GM18520 (cell line): ENCODE measurements at regions not wholly inside any gene's neighbourhood (a gene's known extent, or its start where the extent isn't known, plus 50 kb on each side); places are given as distances from the start of the nearest gene placed in this dataset.

Experiments used
- ATAC-seq: cut with Tn5 transposase; IDR thresholded peaks from one replicate; pipeline ENCODE4 v1.9.1; 2021; ENCODE audit not compliant: unreplicated experiment

DNA sequence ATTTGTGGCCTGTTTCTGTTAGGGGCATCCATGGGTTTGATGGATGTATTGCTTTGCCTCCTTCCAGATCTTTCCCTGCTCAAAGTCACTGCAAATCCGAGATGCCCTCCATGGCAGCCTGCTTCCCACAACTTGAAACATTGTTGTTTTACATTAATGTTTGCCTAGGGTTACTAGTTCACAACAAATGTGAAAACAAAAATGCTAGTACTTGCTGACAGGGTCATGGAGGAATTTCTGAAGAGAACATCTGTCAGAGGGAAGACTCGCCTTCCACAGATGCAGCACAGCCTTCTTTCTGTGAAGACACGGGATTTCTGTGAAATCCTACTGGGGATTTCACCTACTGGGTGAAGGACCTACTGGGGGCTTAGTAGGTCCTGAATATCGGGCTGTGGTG lies 260.0 kb upstream of the FN1 start:
- ATAC-seq, result no peak

DNA sequence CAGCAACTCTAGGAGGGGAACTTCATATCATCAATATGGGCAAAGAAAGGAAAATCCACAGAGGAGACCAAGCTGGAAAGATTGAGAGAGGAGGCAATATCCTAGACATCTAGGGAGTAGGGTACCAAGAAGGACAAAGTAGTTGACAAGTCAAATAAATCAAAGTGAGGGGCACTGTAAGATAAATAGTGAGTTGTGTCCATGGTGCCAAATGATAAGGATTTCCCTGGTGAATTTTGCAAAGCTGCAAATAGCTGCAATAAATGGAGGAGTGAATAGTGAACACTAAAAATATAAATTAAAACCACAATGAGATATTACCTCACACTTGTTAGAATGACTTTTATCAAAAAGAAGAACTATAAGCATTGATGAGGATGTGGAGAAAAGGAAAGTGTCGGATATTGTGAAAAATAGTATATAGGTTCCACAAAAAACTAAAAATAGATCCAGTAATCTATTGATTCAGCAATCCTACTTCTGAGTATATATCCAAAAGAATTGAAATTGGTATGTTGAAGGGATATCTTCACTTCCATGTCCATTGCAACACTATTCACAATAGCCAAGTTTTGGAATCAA lies 258.2 kb upstream of the FN1 start:
- ATAC-seq, result no peak

- ATAC-seq, result no peak
Measured at GRCh38 chr2:215693193-215693998, 257.5 kb upstream of the FN1 start.

DNA sequence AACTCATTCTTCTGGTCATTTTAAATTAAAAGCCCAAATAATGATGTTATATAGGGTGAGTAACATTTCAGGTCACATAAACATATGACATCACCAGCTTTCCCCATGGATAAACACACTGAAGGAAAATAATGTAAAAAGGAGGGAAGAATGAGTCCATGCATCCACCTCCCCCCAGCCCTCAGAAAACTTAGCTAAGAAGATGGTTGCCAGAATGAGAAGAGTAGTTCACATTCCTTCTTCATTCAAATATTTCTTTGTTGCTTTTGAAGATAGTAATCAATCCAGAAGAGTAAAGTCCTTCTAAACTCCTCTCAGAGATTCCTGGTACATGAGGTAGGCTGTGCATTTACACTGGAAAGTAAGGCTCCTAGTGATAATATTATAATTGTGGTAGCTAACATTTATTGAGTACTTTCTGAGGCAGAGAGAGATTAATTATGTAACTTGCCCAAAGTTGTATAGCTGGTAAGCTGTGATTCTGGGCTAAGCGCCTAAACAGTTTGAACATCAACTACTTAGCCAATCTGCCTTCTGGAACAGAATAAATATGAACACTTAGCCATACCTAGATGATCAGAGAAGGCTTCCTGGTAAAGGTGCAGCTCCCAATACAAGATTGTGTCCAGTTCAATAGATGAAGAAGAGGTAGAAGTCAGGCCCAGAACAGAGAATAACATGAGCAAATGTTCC lies 256.7 kb upstream of the FN1 start:
- ATAC-seq, result no peak

DNA sequence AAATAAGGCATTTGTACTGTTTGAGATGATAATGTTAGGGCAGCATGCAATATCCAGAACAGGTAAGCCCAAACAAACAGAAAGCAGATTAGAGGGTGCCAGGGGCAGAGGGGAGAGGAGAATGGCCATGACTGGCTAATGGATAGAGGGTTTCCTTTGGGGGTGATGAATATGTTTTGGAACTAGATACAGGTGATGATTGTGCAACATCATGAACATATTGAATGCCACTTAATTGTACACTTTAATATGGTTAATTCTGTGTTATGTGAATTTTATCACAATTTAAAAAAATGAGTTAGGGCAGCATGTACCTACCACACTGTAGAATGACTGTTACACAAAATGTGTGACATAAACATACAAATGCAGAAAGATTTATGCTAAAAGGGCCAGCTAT lies 255.5 kb upstream of the FN1 start:
- no peak for ATAC-seq

GRCh38 chr2:215687149-215688031 lies 251.5 kb upstream of the FN1 start:
- ATAC-seq, result no peak

DNA sequence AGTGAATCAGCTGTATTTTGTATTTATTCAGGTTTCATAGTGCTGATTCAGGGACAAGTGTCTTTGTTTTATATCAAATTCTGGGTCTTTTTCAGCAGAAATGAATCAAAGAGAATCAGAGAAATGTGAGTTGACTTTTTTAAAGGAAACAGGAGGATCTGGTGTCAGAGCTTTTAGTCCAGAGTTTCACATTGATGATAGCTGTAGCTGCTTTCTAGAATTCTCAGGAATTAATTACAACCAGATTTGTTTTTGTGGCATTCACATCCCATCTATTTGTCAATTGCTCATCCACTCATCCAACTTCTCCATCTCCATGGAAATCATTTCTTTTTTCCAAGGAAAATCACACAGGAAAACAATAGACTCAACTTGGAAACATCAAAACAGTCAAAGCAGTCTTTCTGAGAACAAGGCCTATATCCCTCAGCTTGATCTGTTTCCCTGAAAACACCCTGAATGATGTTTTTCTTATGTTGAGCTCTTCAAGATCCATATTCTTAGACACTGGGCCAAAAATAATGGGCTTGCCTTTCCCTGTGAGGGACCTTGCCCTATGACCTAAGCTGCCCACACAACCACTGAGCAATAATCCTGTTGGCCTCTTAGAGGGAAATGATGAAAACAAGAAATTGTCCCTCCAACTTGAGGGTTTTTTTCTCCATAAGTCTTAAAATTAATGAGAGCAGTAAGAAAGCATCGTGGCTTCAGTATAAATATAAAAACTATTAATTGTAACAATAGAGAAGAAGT lies 249.5 kb upstream of the FN1 start:
- ATAC-seq, result no peak

GRCh38 chr2:215684448-215685237 lies 248.8 kb upstream of the FN1 start:
- ATAC-seq, result no peak

DNA sequence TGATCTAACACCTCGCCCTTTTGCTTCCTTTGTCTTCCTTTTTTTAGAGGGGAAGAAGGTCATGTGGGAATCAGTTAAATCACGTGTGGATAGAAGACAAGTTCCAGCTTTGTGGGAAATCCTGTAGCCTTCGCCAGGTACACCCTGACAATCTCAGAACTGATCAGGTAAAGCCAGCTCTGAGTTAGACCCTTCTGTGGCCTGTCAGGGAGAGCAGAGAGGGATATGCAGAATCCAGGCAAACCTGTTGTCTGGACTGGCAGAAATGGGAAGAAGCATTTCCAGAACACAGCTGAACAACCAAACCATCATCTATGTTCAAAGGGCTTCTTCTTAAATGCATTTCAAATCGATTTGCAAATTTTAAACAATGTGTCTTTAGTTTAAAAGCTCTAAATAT lies 247.4 kb upstream of the FN1 start:
- ATAC-seq, result no peak

DNA sequence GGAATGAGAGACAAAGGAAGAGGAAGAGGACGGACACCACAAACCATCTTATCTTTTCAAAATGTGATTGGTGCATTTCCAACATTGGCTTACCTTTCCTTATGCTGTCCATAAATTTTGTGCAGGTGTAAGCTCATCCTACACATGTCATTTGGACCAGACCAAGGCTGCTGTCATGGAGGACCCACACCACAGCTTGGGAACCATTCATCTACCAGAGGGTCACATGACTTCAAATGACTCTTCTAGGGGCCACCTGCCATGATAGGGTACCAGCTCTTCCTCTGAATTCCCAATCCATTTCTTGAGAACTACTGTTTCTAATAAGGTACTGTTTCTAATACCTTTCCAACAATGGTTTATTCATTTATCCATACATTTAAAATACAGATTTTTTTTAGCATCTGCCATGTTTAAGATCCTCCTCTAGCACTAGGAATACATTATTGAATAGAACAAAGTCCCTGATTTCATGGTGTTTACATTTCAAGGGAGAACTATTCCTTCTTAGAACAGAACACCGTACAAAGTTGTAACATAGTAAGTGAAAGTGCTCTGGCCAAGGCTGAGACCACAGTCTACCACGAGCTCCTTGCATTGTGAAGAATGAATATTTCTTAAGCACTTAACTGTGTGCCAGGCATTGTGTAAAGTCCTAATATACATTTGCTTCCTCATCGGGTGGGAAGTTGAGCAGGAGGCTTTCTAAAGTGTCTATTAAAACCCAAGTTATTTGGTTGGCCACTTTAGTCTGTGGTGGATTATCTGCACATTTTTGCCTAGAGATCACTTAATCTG lies 246.1 kb upstream of the FN1 start:
- ATAC-seq, result no peak

DNA sequence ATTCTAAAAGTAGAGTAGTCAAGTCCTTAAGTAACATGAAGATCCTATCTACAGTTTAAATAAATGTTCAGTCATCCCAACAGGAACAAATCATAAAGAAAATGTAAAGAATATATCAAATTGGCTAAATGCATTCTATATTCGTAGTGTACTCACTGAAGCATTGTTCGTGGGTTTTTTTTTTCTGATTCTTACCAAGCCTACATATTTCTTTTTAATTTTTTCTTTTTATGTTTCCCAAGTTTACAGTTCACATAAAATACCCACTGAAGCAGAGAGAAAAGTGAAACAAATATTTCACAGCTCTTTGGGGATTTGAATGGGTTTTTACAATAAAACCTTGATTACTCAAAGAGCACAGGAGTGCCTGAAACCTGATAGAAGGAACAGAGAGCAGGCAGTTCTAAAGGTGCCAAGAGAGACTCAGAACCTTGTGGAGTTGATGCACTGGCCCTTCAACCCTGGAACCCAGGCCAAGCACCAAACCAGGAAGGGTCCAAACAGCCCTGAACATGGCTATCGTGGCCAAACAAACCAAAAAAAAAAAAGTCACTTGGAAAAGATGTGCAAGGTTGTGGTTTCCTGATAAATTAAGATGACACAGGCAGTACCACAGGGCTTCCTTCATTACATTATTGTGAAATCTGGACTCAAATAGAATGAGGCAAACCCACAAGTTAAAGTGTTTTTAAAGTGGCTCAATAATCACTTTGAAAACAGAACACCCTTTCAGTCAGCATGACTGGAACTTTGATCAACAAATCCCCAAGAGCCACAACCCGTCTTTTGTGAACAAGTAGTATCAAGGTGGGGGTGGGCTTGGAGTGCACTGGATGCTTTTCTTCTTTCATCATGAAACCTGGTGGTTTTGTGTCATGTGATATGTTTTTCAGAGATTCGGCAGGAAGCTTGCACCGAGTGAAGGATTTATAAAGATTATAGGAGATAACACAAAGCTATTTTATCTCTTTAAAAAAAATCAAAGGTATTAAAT lies 245.0 kb upstream of the FN1 start:
- no peak for ATAC-seq

DNA sequence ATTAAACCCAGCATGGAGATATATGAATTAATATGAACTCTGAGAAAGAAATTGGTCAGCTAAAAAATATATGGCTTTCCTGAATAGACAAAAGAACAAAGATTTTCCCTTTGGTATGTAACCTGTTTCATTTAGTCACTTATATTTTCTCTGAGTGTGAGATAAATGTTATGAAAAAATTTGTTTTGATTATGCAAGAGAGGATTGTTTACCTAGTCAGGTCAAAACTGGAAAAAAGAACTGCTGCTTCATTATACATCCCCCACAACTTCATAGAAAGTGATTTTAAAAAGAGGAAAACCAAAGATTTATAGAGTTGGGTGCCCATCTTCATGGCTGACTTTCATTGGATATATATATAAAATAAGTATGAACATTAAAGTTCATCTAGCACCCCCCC lies 242.2 kb upstream of the FN1 start:
- ATAC-seq, result no peak

DNA sequence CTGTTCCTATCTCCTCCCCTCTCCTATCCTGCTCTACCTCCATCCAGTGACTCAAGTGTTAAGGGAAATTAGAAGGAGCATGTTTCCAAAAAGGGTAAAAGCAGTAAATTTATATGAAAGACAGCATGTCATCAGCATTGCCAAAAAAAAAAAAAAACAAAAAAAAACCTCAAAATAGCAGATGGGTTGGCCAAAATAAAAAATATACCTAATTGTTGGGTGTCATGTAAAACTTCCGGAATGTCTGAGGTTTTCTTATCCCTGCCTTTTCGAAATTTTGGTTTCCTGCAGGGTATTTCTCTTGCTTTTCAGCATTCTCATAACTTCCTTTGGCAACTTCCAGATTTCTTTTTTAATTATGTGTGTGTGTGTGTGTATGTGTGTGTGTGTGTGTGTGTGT lies 241.6 kb upstream of the FN1 start:
- ATAC-seq, result no peak

GRCh38 chr2:215672406-215672805 lies 236.5 kb upstream of the FN1 start:
- no peak for ATAC-seq

DNA sequence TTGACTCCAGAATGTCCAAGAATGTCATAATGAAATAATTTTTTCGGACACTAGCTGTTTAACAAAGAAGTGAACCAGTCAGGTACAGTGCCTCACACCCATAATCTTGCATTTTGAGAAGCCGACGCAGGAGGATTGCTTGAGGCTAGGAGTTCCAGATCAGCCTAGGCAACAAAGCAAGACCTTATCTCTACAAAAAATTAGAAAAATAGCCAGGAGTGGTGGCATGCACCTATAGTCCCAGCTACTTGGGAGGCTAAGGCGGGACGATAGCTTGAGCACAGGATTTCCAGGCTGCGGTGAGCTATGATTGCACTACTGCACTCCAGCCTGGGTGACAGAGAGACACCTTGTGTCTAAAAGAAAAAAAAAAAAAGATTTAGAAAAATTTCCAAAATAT lies 235.8 kb upstream of the FN1 start:
- no peak for ATAC-seq

DNA sequence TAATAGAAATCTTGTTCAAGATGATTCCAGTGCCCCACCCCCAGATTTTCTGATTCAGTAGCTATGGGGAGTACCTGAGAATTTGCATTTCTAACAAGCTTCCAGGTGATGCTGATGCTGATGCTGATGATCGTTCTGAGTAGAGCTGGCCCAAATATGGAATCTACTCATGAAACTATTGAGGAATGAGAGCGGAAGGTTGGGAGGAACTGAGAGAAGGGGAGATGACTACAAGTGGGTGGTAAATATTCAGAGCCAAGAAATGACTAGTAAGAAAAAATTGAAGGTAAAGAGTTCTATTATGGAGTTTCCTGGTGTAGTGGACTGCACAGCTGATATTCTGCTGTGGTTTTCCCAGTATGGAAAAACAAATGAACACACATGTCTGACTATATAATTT lies 235.4 kb upstream of the FN1 start:
- ATAC-seq, result no peak

DNA sequence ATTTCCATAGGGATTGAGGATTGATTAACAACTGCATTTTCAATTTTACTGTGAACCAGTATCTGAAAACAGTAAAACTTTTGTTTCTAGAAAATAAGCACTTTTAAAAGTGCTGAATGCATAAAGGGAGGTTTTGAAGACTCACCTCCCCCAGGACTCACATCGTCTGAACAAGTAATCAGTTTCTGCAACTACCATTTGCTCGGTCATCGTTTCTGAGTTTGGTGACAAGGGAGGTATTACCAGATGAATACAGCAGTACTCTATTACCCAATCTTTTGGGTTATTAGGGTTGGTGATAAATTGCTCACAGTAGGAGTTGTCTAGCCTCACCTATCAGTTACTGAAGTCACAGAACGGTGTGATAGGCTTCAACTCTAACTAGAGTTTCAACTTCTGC lies 234.5 kb upstream of the FN1 start:
- no peak for ATAC-seq

DNA sequence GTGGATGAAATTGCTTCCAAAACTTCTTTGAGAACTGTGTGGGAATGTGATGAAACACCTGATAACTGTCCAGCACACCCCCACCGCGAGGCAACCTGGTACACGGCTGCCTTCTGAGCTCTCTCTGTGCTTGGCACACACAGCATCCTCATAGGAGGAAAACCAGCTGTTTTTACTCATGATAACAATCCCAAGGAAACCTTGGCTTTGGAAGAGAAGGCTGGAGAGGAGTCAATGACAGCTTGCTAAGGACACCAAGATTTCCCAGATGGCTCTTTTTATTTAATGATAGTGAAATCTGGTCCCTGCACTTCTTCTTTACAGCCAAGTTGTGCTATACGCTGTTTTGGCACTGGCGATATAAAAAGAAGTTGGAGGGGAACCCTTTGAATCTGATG lies 232.5 kb upstream of the FN1 start:
- no peak for ATAC-seq
